ENCODE measurements at regions not wholly inside any gene's neighbourhood (a gene's known extent, or its start where the extent isn't known, plus 50 kb on each side); places are given as distances from the start of the nearest gene placed in this dataset.

DNA sequence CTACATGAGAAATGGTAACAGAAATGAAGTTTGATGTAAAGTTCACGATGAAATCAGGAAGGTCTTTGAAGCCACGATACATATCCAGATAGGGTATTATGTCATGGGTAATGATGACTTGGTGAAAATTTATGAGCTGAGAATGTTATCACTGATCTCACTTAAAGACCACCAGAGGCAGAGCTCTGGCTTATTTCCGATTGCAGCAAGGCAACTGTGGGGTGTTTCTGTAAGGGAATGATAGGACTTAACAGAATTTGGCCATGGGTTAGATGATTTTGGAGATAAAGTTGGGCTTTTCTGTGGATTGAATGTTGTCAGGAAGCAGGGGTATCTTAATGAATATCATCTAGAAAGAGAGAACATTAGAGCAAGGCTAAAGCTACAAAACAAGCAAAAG, 508.4 kb downstream of the HDGFL1 start:
- no peak overlapping the region for H3K4me3 ChIP-seq
- DNase-seq (ENCODE audit: low spot score), result no peak
- TF ChIP-seq, protein P1, sequence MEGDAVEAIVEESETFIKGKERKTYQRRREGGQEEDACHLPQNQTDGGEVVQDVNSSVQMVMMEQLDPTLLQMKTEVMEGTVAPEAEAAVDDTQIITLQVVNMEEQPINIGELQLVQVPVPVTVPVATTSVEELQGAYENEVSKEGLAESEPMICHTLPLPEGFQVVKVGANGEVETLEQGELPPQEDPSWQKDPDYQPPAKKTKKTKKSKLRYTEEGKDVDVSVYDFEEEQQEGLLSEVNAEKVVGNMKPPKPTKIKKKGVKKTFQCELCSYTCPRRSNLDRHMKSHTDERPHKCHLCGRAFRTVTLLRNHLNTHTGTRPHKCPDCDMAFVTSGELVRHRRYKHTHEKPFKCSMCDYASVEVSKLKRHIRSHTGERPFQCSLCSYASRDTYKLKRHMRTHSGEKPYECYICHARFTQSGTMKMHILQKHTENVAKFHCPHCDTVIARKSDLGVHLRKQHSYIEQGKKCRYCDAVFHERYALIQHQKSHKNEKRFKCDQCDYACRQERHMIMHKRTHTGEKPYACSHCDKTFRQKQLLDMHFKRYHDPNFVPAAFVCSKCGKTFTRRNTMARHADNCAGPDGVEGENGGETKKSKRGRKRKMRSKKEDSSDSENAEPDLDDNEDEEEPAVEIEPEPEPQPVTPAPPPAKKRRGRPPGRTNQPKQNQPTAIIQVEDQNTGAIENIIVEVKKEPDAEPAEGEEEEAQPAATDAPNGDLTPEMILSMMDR (IDR thresholded peaks at IDR 0.05), result no peak
- H3K27ac ChIP-seq, result no peak overlapping the region

- TF ChIP-seq, protein P1 (IDR thresholded peaks at IDR 0.05), result no peak
- no peak overlapping the region for H3K4me3 ChIP-seq
- DNase-seq (ENCODE audit: low spot score), result no peak
- no peak overlapping the region for H3K27ac ChIP-seq
Measured at GRCh38 chr6:23081701-23082100, 512.3 kb downstream of the HDGFL1 start.

DNA sequence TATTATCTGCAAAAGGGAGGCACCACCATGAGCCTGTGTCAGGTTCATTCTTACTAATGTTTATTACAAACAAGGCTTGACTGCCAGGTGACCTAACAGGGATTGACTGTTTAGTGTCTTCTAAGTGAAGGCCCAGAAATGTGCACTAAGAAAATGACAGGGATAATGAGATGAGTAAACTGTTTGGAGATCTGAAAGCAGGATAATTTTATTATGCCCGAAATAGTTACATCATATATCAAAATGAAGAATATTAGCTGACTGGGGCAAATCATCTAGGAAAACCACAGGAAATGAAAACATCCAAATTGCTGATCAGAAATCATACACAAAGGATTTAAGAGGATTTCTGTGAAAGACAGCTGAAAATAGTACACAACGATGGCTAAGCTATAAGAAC, 516.7 kb downstream of the HDGFL1 start:
- no peak overlapping the region for H3K27ac ChIP-seq
- TF ChIP-seq, protein P1 (IDR thresholded peaks at IDR 0.05), result no peak
- no peak for DNase-seq (ENCODE audit: low spot score)
- no peak overlapping the region for H3K4me3 ChIP-seq

DNA sequence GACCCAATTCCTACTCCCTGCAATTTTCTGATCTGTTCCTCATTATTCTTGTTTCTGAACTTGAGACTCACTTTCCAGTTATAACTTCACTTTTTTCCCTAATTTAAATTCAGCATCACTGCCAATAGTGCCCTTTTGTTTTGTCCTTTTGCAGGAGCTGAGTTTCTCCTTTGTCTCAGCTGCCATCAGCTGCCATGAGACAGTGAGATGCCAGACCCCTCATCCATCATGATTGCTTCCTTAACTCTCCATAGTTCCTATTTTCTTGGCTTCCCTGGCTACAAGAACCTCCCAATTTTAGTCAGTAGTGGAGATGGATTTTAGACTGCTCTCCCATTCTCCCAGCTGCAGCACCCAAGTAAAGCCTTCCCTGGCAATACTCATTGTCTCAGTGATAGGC, 518.1 kb downstream of the HDGFL1 start:
- TF ChIP-seq, protein P1 (IDR thresholded peaks at IDR 0.05), result no peak
- Histone ChIP-seq H3K27ac (no peak overlapping the region), H3K4me3 (no peak overlapping the region)
- DNase-seq (ENCODE audit: low spot score), result no peak

- TF ChIP-seq, protein P1 (IDR thresholded peaks at IDR 0.05), result no peak
Measured at GRCh38 chr6:23088761-23089160, 519.4 kb downstream of the HDGFL1 start.

GRCh38 chr6:23089981-23090380, 520.6 kb downstream of the HDGFL1 start:
- no peak overlapping the region for H3K4me3 ChIP-seq
- no peak for DNase-seq (ENCODE audit: low spot score)
- TF ChIP-seq, protein P1 (IDR thresholded peaks at IDR 0.05), result no peak

More at GRCh38 chr6:23088761-23089160, 519.4 kb downstream of the HDGFL1 start:
- Histone ChIP-seq H3K27ac (no peak overlapping the region), H3K4me3 (no peak overlapping the region)
- DNase-seq (ENCODE audit: low spot score), result no peak

GRCh38 chr6:23091795-23092194, 522.4 kb downstream of the HDGFL1 start:
- H3K4me3 ChIP-seq, result no peak overlapping the region
- no peak overlapping the region for H3K27ac ChIP-seq
- TF ChIP-seq, protein P1 (IDR thresholded peaks at IDR 0.05), result no peak
- no peak for DNase-seq (ENCODE audit: low spot score)

More at GRCh38 chr6:23089981-23090380, 520.6 kb downstream of the HDGFL1 start:
- H3K27ac ChIP-seq, result no peak overlapping the region

Measured in coronary artery (tissue), 2 donors.